SK-N-SH (cell line): ENCODE measurements at regions not wholly inside any gene's neighbourhood (a gene's known extent, or its start where the extent isn't known, plus 50 kb on each side); places are given as distances from the start of the nearest gene placed in this dataset.

Experiments
- CTCF ChIA-PET: fragments of 300-600, 350-600 bp; formaldehyde crosslinking; extraction: SDS; loops from one replicate; lab custom pipeline; 2021; lab: Yijun Ruan, JAX
- POLR2A ChIA-PET: fragments of 350-600 bp; sonication (Branson Sonifier 250); formaldehyde crosslinking; extraction: SDS; loops from one replicate; lab custom pipeline; 2020; ENCODE audit warnings: antibody characterized with exemption, inconsistent platforms; lab: Yijun Ruan, JAX
- DNase-seq: peaks from one replicate; pipeline ENCODE4 v3.0.0; 2012
- H2AFZ ChIP-seq: fragments of 200-600 bp; sonication (generic); 2 replicates; pipeline ENCODE4 v1.8.1; 2016; ENCODE audit warnings: antibody characterized with exemption, mild to moderate bottlenecking, low read depth
- H3F3A ChIP-seq: fragments of 200-600 bp; sonication (generic); replicated peaks from 2 replicates; pipeline ENCODE3; 2016; ENCODE audit warnings: antibody characterized with exemption, mild to moderate bottlenecking; ENCODE audit not compliant: insufficient read depth
- H3K27ac ChIP-seq, 2 experiments: fragments of 200-500 bp in 1 of 2; fragments of 200-600 bp in 1 of 2; sonication (Bioruptor generic) in 1 of 2; sonication (generic), shearing (Covaris generic) in 1 of 2; 2 replicates each; pipeline versions ENCODE4 v1.5.1 to v1.6.1; 2014 to 2016; ENCODE audit warnings: low read depth in 2 of 2, inconsistent platforms in 1 of 2, low read length in 1 of 2, mild to moderate bottlenecking in 1 of 2, mixed read lengths in 1 of 2
- H3K27me3 ChIP-seq: fragments of 200-600 bp; sonication (generic), shearing (Covaris generic); 2 replicates; pipeline ENCODE4 v1.6.1; 2016; ENCODE audit warnings: mixed run types; ENCODE audit not compliant: insufficient read depth
- H3K36me3 ChIP-seq, 2 experiments: fragments of 200-500 bp in 1 of 2; fragments of 200-600 bp in 1 of 2; sonication (Bioruptor generic) in 1 of 2; sonication (generic) in 1 of 2; replicated peaks in 1 of 2; 2 replicates each; pipeline versions ENCODE3 to v1.5.1; 2014 to 2016; ENCODE audit warnings: low read length in 1 of 2, mild to moderate bottlenecking in 1 of 2; ENCODE audit not compliant: insufficient read depth in 2 of 2, control insufficient read depth in 1 of 2
- H3K4me1 ChIP-seq, 2 experiments: fragments of 200-500 bp in 1 of 2; fragments of 200-600 bp in 1 of 2; sonication (Bioruptor generic) in 1 of 2; sonication (generic), shearing (Covaris generic) in 1 of 2; 2 replicates each; pipeline versions ENCODE4 v1.5.1 to v1.6.1; 2014 to 2016; ENCODE audit warnings: low read depth in 1 of 2, low read length in 1 of 2, mixed run types in 1 of 2; ENCODE audit not compliant: insufficient read depth in 2 of 2, control insufficient read depth in 1 of 2
- H3K4me2 ChIP-seq: fragments of 200-600 bp; sonication (generic), shearing (Covaris generic); 2 replicates; pipeline ENCODE4 v1.6.1; 2017; ENCODE audit warnings: mixed run types
- H3K4me3 ChIP-seq, 2 experiments: fragments of 200-500 bp in 1 of 2; fragments of 200-600 bp in 1 of 2; sonication (Bioruptor generic) in 1 of 2; sonication (generic), shearing (Covaris generic) in 1 of 2; 2 replicates each; pipeline versions ENCODE4 v1.5.1 to v1.8.1; 2014 to 2016; ENCODE audit warnings: low read depth in 2 of 2, inconsistent platforms in 1 of 2, low read length in 1 of 2, mild to moderate bottlenecking in 1 of 2, mixed read lengths in 1 of 2, moderate library complexity in 1 of 2
- H3K79me2 ChIP-seq: fragments of 200-600 bp; sonication (generic); 2 replicates; pipeline ENCODE4 v1.8.1; 2017; ENCODE audit warnings: mild to moderate bottlenecking; ENCODE audit not compliant: insufficient read depth
- H3K9ac ChIP-seq: fragments of 200-600 bp; sonication (generic); 2 replicates; pipeline ENCODE4 v1.6.1; 2017; ENCODE audit warnings: mixed run types
- H3K9me2 ChIP-seq: fragments of 200-600 bp; sonication (generic); 2 replicates; pipeline ENCODE4 v1.6.1; 2017; ENCODE audit warnings: mixed run types
- H3K9me3 ChIP-seq: fragments of 200-600 bp; sonication (generic); 2 replicates; pipeline ENCODE4 v1.6.1; 2017; ENCODE audit warnings: mixed run types, mild to moderate bottlenecking, moderate library complexity
- H4K20me1 ChIP-seq: fragments of 200-600 bp; sonication (generic); 2 replicates; pipeline ENCODE4 v1.6.1; 2017; ENCODE audit warnings: mild to moderate bottlenecking, mixed run types; ENCODE audit not compliant: insufficient read depth
- FOSL2 ChIP-seq: IDR thresholded peaks from 2 replicates; pipeline ENCODE4 v1.4.0; 2012; ENCODE audit warnings: low read depth, mild to moderate bottlenecking, moderate library complexity, borderline replicate concordance
- FOXJ3 ChIP-seq: sonication (generic); formaldehyde crosslinking; IDR thresholded peaks from 2 replicates; pipeline ENCODE4 v1.5.1; 2020; ENCODE audit warnings: mild to moderate bottlenecking, missing genetic modification reagents
- FOXM1 ChIP-seq: IDR thresholded peaks from 2 replicates; pipeline ENCODE4 v1.4.0; 2012; ENCODE audit warnings: low read depth, mild to moderate bottlenecking
- GATA2 ChIP-seq: sonication (generic); formaldehyde crosslinking; IDR thresholded peaks from 2 replicates; pipeline ENCODE4 v1.5.0; 2020; ENCODE audit warnings: mild to moderate bottlenecking, missing genetic modification reagents
- MEF2A ChIP-seq: IDR thresholded peaks from 2 replicates; pipeline ENCODE4 v1.4.0; 2012; ENCODE audit warnings: low read depth, borderline replicate concordance
- NFIC ChIP-seq: IDR thresholded peaks from 2 replicates; pipeline ENCODE4 v1.4.0; 2012; ENCODE audit warnings: borderline replicate concordance
- NRF1 ChIP-seq: IDR thresholded peaks from 2 replicates; pipeline ENCODE4 v1.6.1; 2012; ENCODE audit warnings: low read depth, mild to moderate bottlenecking, low read length
- POLR2AphosphoS5 ChIP-seq: IDR thresholded peaks from 2 replicates; pipeline ENCODE4 v1.6.1; 2012; ENCODE audit warnings: low read depth, low read length
- RFX5 ChIP-seq: IDR thresholded peaks from 2 replicates; pipeline ENCODE4 v1.6.1; 2012; ENCODE audit warnings: mild to moderate bottlenecking, improper control_type of control experiment, low read length
- SIN3A ChIP-seq: IDR thresholded peaks from 2 replicates; pipeline ENCODE4 v1.6.1; 2012; ENCODE audit warnings: low read depth, mild to moderate bottlenecking, low read length, moderate library complexity, borderline replicate concordance
- SMC3 ChIP-seq: IDR thresholded peaks from 2 replicates; pipeline ENCODE4 v1.6.1; 2012; ENCODE audit warnings: low read depth, low read length, improper control_type of control experiment
- TEAD4 ChIP-seq: IDR thresholded peaks from 2 replicates; pipeline ENCODE4 v1.4.0; 2012; ENCODE audit warnings: mild to moderate bottlenecking, borderline replicate concordance; ENCODE audit not compliant: insufficient read depth
- USF2 ChIP-seq: fragments of 150-350 bp; IDR thresholded peaks from 2 replicates; pipeline ENCODE4 v1.6.1; 2017; ENCODE audit warnings: antibody characterized with exemption, low read length, low read depth, borderline replicate concordance
- ZBTB33 ChIP-seq: IDR thresholded peaks from 2 replicates; pipeline ENCODE4 v1.4.0; 2012; ENCODE audit warnings: low read depth, borderline replicate concordance
- WGBS: methylation state at CpG from one replicate; pipeline ENCODE4 v1.1.6; 2017; ENCODE audit warnings: low lambda C conversion rate; 5-methylcytosine and 5-hydroxymethylcytosine counted together
- TF ChIP-seq, protein P1 (sequence below): fragments of 150-350 bp; IDR thresholded peaks from 2 replicates; pipeline ENCODE4 v1.6.1; 2016; ENCODE audit warnings: mild to moderate bottlenecking, low read depth, low read length
- TF ChIP-seq, protein P2 (sequence below): IDR thresholded peaks from 2 replicates; pipeline ENCODE4; 2012
- TF ChIP-seq, protein P3 (sequence below): fragments of 200-600 bp; sonication (generic); IDR thresholded peaks from 2 replicates; pipeline ENCODE4 v1.6.1; 2017; ENCODE audit warnings: antibody characterized with exemption, mild to moderate bottlenecking, moderate library complexity

GRCh38 chr13:40186626-40187323, 479.7 kb downstream of the FOXO1 start:
- H3K4me2 ChIP-seq: no peak overlapping the region
- no peaks in the 10 kb centered on the region for H3K27me3 ChIP-seq
- TF ChIP-seq SIN3A: no peak
- TF ChIP-seq FOXM1: no peak
- TF ChIP-seq MEF2A: no peak
- TF ChIP-seq, protein P1, sequence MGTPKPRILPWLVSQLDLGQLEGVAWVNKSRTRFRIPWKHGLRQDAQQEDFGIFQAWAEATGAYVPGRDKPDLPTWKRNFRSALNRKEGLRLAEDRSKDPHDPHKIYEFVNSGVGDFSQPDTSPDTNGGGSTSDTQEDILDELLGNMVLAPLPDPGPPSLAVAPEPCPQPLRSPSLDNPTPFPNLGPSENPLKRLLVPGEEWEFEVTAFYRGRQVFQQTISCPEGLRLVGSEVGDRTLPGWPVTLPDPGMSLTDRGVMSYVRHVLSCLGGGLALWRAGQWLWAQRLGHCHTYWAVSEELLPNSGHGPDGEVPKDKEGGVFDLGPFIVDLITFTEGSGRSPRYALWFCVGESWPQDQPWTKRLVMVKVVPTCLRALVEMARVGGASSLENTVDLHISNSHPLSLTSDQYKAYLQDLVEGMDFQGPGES: no peak
- no peak for TF ChIP-seq GATA2 (CRISPR knock-in tag)
- TF ChIP-seq FOSL2: no peak
- TF ChIP-seq, protein P2, sequence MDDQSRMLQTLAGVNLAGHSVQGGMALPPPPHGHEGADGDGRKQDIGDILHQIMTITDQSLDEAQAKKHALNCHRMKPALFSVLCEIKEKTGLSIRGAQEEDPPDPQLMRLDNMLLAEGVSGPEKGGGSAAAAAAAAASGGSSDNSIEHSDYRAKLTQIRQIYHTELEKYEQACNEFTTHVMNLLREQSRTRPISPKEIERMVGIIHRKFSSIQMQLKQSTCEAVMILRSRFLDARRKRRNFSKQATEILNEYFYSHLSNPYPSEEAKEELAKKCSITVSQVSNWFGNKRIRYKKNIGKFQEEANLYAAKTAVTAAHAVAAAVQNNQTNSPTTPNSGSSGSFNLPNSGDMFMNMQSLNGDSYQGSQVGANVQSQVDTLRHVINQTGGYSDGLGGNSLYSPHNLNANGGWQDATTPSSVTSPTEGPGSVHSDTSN: no peak
- no peak for TF ChIP-seq RFX5
- TF ChIP-seq ZBTB33: no peak
- no peak for TF ChIP-seq SMC3
- no peak for TF ChIP-seq FOXJ3 (CRISPR knock-in tag)
- no peak for TF ChIP-seq USF2
- TF ChIP-seq TEAD4: no peak
- no peak for TF ChIP-seq POLR2AphosphoS5
- TF ChIP-seq NRF1: no peak
- TF ChIP-seq NFIC: no peak
- TF ChIP-seq, protein P3, sequence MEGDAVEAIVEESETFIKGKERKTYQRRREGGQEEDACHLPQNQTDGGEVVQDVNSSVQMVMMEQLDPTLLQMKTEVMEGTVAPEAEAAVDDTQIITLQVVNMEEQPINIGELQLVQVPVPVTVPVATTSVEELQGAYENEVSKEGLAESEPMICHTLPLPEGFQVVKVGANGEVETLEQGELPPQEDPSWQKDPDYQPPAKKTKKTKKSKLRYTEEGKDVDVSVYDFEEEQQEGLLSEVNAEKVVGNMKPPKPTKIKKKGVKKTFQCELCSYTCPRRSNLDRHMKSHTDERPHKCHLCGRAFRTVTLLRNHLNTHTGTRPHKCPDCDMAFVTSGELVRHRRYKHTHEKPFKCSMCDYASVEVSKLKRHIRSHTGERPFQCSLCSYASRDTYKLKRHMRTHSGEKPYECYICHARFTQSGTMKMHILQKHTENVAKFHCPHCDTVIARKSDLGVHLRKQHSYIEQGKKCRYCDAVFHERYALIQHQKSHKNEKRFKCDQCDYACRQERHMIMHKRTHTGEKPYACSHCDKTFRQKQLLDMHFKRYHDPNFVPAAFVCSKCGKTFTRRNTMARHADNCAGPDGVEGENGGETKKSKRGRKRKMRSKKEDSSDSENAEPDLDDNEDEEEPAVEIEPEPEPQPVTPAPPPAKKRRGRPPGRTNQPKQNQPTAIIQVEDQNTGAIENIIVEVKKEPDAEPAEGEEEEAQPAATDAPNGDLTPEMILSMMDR: no peak

More at GRCh38 chr13:40186626-40187323, 479.7 kb downstream of the FOXO1 start:
- Histone ChIP-seq H3K36me3 (no peaks in the 10 kb centered on the region), H3K9ac (no peak overlapping the region), H3F3A (peaks cover 11% of the 10 kb centered on the region), H3K4me3 (no peak overlapping the region), H4K20me1 (no peaks in the 10 kb centered on the region), H3K9me3 (no peaks in the 10 kb centered on the region), H3K4me1 (peaks cover 18 to 20% of the 10 kb centered on the region in 2 experiments), H3K9me2 (no peaks in the 10 kb centered on the region), H2AFZ (no peak overlapping the region), H3K27ac (no peak overlapping the region), H3K79me2 (no peaks in the 10 kb centered on the region)
- ChIA-PET POLR2A (no interaction called here), CTCF (no interaction called here)
- WGBS: 81% methylated on average over 9 of the region's 9 CpGs
- no peak for DNase-seq
